H54 (cell line): ENCODE measurements at regions not wholly inside any gene's neighbourhood (a gene's known extent, or its start where the extent isn't known, plus 50 kb on each side); places are given as distances from the start of the nearest gene placed in this dataset.
"Not testable (repeated sequence)": the region's sequence is repeated elsewhere in the genome, so short reads cannot be mapped to it uniquely, and the experiment has no call there.

Experiments
- DNase-seq: peaks from one replicate; pipeline ENCODE4 v3.0.0; 2011; ENCODE audit warnings: low spot score, mixed read lengths; ENCODE audit not compliant: insufficient read length
- FAIRE-seq: peaks from 3 replicates; lab custom pipeline; 2011; peaks lifted over from hg19 to GRCh38; lab: Jason Lieb, UNC
- POLR2A ChIP-seq: IDR thresholded peaks from 2 replicates; pipeline ENCODE4 v1.6.1; 2011; ENCODE audit warnings: low read depth, mild to moderate bottlenecking, low read length

GRCh38 chr2:224127871-224128501 is 88.9 kb upstream of the SERPINE2 start:
- FAIRE-seq, result no peak
- no peak for DNase-seq
- no peak for TF ChIP-seq POLR2A

- no peak for FAIRE-seq
- no peak for DNase-seq
- TF ChIP-seq POLR2A, result no peak
Observed at GRCh38 chr2:224126440-224126839, 87.4 kb upstream of the SERPINE2 start.

- DNase-seq (no peak), FAIRE-seq (no peak)
- TF ChIP-seq POLR2A, result no peak
Observed at GRCh38 chr2:224126003-224126402, 86.9 kb upstream of the SERPINE2 start.

- no peak for DNase-seq
- TF ChIP-seq POLR2A, result no peak
- no peak for FAIRE-seq
Observed at GRCh38 chr2:224122542-224122941, 83.5 kb upstream of the SERPINE2 start.

- FAIRE-seq (no peak), DNase-seq (no peak)
- no peak for TF ChIP-seq POLR2A
Observed at GRCh38 chr2:224121406-224122067, 82.5 kb upstream of the SERPINE2 start.

- DNase-seq (no peak), FAIRE-seq (no peak)
- TF ChIP-seq POLR2A, result no peak
Observed at GRCh38 chr2:224120986-224121385, 81.9 kb upstream of the SERPINE2 start.

GRCh38 chr2:224119846-224120245 is 80.8 kb upstream of the SERPINE2 start:
- not testable (repeated sequence) for FAIRE-seq, DNase-seq

- DNase-seq (no peak), FAIRE-seq (no peak)
- TF ChIP-seq POLR2A, result no peak
Observed at GRCh38 chr2:224114428-224114827, 75.3 kb upstream of the SERPINE2 start.

GRCh38 chr2:224113930-224114329 is 74.8 kb upstream of the SERPINE2 start:
- not testable (repeated sequence) for DNase-seq, FAIRE-seq

GRCh38 chr2:224111576-224111975 is 72.5 kb upstream of the SERPINE2 start:
- no peak for TF ChIP-seq POLR2A
- DNase-seq (no peak), FAIRE-seq (no peak)

- no peak for FAIRE-seq
- DNase-seq, result no peak
- TF ChIP-seq POLR2A, result no peak
Observed at GRCh38 chr2:224110811-224111210, 71.7 kb upstream of the SERPINE2 start.

- FAIRE-seq, result no peak
- no peak for DNase-seq
- TF ChIP-seq POLR2A, result no peak
Observed at GRCh38 chr2:224109751-224110150, 70.7 kb upstream of the SERPINE2 start.

- DNase-seq (no peak), FAIRE-seq (no peak)
- TF ChIP-seq POLR2A, result no peak
Observed at GRCh38 chr2:224106794-224107193, 67.7 kb upstream of the SERPINE2 start.

- TF ChIP-seq POLR2A, result no peak
- FAIRE-seq (no peak), DNase-seq (no peak)
Observed at GRCh38 chr2:224104668-224105386, 65.7 kb upstream of the SERPINE2 start.
